ENCODE measurements at regions not wholly inside any gene's neighbourhood (a gene's known extent, or its start where the extent isn't known, plus 50 kb on each side); places are given as distances from the start of the nearest gene placed in this dataset.
A peak's percentile ranks its signal among the peaks of the same experiment; 100 is the strongest.
"Not testable (repeated sequence)": the region's sequence is repeated elsewhere in the genome, so short reads cannot be mapped to it uniquely, and the experiment has no call there.

DNA sequence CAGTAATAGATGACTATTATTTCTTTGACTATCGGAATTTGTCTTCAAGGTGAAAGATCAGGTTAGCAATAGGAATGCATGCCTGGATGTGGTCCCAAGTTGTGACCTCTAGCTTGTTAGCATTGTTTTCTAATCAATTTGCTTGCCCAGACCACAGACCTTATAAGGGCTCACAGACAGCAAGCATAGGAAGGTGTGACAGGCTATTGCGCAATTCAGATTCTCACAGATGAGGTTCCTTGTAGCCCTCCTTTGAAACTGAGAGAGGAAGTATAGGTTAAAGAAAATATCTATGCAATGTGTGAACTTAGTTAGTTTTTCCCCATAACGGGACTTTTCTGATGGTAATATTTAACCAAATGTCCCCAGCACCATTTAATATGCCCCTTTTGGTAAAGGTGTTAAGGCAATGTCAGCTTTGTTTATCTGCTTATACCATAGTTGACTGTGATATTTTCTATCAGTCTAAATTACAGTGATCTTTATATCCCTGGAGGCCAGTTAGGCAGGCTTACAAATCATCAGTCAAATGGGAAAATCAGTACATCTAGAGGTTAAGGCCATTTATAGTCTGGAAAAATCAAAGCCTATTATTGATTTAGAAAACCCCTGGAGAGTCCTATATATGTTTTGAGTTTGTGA is 168.1 kb upstream of the MBNL1 start:
- DNase-seq (no peak), ATAC-seq (peak; percentile 55)

DNA sequence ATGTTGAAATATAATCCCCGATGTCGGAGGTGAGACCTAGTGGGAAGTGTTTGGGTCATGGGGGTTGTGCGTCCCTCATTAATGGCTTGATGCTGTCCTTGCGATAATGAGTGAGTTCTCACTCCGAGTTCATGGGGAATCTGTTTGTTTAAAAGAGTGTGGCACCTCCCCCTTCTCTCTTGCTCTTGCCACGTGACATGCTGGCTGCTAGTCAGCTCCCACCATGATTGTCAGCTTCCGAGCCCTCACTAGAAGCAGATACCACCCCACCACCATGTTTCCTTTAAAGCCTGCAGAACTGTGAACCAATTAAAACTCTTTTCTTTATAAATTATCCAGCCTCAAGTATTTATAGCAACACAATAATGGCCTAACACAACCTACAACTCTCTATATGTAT is 166.3 kb upstream of the MBNL1 start:
- ATAC-seq: no peak
- no peak for DNase-seq

DNA sequence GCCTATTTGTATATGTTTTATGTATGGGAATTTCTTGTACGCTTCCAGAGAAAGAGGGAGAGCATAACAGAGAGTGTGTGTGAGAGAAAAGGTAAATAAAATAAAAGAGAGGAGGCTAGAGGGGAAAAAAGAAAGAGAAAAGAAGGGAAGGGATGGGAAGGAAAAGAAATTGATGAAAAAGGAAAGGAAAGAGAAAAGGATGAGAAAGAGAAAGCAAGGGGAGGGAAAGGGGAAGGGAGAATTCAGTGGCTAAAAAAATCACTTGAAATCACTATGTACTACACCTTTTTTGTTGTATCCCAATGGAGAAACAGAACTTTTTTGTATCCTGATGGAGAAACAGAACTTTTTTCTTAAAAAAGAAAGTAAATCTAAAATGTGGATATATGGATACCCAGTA is 165.5 kb upstream of the MBNL1 start:
- ATAC-seq (no peak), DNase-seq (no peak)

DNA sequence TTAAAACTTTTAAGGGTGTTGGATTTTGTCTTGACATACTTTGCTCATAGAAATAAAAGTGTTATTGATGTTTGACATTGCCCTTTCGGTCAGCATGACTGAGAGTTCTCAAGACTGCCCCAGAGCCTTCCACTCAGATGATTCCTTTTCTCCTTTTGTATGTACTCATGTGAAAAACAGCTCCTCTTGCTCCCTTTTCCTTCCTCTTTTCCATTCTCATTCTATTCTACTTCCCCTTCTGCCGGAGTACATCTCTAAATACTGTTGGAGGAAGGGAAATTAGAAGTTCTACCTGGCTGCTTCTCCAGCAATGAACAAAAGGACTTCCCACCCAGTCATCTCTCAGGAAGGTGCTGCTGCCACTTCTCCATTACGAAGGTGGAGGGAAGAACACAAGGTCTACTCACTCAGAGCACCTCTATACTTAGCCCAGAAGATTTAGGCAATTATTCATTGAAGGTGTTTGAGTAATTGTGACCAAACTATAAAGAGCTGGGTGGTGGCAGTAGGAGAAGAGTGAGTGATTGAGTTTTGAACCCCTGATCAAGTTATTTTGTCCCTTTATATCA is 163.8 kb upstream of the MBNL1 start:
- DNase-seq (no peak), ATAC-seq (no peak)

DNA sequence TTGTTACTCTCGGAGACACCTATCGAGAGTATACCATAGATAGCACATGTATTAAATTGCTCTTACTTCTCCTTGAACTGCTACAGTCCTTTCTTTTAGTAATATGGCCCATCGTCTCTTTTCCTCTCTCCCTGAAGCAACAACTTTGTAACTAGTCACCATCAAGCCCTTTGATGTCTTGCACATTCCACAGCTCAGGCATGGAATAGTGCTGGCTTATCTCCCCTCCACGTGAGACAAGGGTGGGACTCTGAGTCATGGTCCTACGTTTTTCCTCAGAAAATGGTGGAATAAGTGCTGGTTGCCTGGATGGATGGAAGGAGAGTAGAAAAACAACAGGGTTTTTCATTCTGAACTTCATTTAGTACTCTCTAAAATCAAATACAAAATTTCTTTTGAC is 163.3 kb upstream of the MBNL1 start:
- ATAC-seq (no peak), DNase-seq (no peak)

DNA sequence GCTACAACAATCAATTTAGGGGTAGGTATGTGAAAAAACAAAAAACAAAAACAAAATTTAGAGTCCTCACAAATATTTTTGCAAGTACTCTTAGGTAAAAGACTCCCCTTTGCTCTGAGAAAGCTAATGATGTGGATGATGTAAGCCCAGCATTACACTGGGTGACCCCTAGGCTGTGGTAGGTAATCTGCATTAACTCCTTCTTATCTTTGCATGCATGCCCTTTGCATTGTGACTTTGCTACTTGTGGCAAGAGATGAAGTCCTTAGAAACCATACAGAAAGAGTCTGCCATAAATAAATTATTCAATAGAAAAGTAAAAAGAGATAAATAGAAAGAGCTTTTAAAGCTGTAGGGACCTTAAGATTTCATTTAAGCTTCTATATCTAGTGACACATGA is 159.7 kb upstream of the MBNL1 start:
- no peak for ATAC-seq
- no peak for DNase-seq

DNA sequence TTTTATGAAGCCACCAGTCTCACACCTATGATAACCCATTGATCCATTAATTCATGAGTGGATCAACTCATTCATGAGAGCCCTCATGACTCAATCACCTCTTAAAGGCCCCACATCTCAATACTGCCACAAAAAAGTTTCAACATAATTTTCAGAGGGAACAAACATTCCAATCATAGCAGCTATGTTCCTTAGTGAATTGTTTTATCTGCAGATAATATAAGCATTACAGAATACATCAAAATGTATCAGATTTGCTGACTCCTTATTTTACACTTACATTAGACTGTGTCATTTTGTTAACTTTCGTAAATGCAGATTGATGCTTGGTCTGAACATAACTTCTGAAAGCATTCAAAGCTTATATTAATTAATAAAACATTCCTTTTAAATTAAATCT is 155.3 kb upstream of the MBNL1 start:
- DNase-seq: no peak
- no peak for ATAC-seq

DNA sequence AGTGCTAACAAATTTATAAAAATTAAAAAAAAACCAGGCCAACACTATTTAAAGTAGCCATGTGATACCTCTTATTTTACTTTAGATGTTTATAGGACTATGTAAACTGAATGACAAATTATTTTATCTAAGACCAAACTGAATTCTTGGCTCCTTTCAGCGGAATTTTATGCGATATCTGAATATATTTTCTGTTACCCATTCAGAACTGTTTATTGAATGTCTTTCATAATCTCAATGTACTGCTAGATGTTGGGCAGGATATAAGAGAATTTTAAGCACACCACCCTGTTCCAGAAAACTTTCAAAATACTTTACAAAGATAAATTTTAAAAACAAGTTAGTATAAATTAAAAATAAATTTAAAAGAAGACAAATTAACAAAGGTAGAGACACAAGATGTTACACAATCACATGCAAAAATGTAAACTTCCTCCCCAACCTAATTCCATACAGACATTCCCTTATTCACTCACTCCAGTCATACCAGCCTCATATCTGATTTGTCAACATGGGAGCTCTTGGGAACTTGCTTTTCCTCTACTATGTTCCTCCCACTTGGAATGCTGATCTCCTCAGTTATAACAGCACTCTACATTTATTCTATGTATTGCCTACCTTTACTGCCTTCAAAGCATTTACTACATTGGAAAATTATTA is 154.6 kb upstream of the MBNL1 start:
- DNase-seq (no peak), ATAC-seq (no peak)

DNA sequence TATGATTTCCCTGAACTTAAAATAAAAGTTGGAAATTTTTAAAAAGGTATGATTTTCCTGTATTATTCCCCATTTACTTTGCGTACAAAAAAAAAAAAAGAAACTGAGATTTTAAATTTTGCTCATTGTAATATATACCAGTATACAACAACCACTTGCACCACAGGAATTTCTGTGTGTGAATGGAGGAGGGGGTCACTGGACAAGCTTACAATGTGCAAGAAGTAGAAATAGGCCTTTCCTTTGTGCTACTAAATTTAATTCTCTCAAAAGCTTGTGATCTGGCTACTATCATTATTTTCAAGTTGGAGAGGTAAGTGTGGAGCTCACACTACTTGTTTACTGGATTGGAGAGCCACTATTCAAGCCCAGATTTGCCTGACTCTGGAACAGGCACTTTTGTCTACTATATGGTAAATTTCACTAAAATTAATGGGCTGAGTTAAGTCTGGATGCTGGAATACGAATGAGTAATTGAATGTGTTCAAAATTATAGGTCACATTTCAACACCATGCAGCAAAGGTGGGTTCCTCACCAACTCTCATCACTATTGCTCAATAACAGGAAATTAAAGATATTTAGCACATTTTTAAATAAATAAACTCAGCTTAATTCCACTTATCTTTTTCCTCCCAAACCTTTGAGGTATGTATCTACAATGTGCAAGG is 148.0 kb upstream of the MBNL1 start:
- DNase-seq (no peak), ATAC-seq (no peak)

DNA sequence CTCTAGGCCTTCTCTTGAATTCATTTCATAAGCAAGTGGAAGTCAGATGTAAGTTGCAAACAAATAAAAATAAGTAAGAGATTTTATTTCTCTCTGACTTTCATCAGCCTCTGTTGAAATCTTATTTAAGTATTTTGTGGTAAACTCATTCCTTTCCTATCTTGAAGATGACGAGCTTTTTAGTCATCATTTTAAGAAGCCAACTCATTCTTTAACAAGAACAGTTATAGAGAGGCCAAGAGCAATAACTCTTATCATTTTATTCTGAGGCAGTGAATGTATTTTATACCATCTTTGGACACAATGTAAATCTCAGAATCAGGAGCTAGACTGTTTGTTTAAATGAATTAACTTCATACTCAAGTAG is 147.5 kb upstream of the MBNL1 start:
- DNase-seq (no peak), ATAC-seq (no peak)

DNA sequence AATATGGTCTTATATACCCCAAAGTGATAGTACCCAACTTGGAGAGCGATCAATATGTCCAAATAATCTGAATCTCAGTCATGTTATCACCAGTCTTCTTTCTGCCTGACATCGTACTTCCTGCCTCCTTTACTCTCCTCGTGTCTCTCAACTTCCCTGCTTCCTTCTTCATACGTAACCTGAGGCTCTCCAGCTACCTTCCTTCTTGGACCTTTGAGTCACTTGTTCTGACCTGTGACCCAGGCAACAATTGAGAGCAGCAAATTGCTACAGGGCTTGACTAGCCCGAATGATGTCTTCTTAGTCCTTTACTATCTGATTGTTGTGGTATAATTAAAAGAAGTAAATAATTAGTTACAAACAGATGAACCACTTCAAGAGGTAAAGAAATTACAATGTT is 145.9 kb upstream of the MBNL1 start:
- ATAC-seq (no peak), DNase-seq (no peak)

DNA sequence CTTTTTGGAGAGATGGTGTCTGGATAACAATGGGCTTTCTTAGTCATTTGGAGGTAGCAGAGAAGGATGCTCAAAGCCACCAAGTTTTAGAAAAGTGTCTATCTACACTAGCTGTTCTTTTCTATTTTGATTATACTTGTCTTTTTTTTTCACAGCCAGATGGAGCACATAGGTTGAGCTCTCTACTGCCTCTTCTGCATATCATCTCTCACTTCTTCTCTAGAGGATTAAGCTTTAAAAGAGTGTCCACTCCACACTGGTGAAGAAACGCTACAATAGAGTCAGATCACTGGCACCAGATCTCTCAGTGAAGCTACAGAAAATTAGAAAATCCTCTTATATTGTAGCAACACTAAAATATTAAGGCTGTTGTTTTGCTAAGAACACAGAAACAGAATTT is 145.3 kb upstream of the MBNL1 start:
- ATAC-seq (no peak), DNase-seq (no peak)

DNA sequence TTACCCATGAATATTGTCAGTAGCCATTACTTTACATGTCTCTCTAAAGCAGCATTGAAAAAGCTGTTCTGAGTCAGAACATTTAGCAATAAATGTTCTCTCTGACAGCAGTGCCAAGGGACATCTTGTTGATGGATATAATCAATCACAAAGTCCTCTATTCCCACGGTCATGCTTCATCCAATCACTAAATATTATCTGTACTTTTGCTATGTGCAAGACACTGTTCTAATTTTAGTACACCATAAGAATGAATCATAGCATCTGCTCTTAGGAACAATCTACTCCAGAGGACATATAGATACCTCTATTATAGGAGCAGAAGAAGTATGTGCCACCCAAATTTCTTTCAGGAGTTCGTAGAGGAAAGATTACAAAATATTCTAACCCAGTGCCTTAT is 142.5 kb upstream of the MBNL1 start:
- ATAC-seq (peak; percentile 51), DNase-seq (no peak)

DNA sequence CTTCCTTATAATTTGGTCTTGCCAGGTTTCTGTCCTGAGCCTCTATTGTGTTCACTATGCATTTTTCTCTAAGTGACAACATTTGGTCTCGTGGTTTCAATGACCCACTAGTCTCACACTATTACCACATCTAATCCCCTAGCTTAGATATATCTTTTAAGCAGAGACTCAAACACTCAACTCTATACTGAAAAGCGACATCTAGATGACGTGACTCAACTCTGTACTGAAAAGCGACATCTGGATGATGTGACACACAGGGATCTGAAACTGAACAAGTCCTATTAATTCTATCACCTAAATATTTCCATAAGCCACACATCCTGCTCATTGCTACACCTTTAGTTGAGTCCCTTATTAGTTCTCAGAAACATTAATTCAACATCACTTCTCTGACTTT is 141.7 kb upstream of the MBNL1 start:
- DNase-seq (no peak), ATAC-seq (peak; percentile 98)

DNA sequence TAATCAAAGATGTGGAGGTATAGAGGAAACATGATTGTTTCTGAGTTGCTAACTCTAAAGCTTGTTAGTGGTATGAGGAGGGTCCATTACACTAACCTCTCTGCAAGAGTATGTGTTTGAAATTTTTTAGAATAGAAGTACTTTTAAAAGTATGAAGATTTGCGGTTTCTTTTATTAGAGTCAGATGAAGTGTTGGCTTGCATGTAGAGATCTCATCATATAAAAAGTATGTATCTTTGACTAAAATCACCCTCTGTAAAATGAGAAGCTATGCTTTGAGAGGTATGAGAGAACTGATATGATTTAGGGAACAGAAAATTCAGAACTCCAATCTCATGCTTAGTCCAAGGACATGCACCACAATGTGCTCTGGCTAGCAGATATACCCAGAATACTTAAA is 140.4 kb upstream of the MBNL1 start:
- ATAC-seq: no peak
- DNase-seq: no peak

DNA sequence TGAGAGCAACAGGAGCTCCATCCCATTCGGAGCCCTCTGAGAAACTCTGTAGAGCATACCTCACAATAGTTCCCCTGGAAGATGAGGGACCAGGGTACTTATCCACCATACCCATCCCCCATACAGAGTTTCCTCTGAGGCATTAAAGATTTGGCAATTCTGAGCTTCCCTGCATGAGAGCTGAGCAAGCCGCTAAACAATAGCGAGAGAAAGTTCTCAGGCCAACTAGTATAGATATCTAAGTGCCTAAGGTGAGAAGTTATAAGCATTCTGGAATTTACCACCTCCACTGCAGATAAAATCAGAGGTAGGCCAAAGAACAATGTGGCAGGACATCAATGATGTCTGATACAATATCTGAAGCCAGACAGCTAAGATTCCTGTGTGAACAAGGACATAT is 129.1 kb upstream of the MBNL1 start:
- ATAC-seq (no peak), DNase-seq (no peak)

DNA sequence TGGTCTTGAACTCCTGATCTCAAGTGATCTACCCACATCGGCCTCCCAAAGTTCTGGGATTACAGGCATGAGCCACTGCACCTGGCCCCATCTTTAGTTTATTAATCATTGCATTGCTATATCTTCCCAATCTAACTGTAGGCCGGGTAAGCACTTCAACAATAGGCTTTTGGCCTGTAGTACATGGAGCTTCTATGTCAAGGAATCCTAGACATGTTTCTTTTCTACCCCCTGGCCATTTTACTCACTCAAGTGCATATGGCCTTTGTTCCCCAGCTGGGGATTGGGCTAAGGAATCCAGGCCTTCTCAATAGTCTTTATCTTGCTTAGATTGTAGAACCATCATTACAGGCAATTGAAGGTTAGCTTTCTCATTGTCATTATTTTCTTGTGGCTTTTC is 122.3 kb upstream of the MBNL1 start:
- no peak for ATAC-seq
- DNase-seq: no peak

DNA sequence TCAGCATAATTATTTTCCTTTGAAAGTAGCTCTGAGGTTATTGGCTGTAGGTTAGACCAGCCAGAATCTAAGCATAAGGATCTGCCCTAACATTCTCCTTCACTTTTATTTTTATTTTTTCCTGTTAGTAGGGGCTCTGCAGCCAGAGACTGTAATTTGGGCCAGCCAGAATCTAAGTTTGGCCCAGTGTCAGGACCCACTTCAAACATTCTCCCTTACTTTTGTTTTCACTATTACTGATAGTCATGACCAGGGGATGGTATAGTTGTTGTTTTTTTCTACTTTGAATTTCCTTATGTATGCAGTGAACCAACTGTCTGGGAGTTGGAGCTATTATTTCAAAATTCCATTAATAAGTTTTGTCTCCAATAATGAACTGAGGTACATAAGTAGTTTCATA is 121.0 kb upstream of the MBNL1 start:
- ATAC-seq (no peak), DNase-seq (no peak)

DNA sequence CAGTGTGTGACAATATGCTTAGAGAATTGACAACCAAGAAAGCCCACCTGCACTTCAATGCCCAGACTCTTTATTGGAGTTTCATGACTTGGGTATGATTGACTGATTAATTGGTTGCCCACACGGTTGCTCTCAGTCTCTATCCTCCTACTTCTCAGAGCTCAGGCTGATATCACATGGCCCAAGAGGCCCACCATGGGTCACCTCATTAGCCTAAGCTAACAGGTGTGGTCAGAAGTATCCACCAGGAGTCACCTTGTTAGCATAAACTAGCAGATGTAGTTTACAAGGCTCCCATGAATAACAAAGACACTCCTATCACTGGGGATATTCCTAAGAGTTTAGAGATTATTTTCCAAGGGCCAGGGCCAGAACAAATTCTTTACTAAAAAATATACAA is 120.2 kb upstream of the MBNL1 start:
- DNase-seq: no peak
- ATAC-seq: no peak

DNA sequence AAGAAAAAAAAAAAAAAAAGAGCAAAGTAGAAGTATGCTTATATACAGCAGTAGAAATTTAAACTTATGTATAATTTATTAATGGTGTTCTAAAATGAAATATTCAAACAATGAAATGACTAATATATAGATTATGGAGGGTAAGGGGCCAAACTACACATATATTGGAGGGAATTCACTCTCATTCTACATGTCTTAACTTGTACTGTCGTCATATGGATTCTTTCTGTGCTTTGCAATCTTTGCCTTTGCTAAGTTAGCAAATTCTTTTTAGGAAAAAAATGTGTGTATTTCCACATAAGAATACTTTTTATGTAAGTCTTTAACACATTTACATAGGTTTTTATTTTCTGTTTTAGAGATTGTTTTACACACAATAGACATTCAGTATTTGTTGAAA is 118.9 kb upstream of the MBNL1 start:
- no peak for DNase-seq
- no peak for ATAC-seq

DNA sequence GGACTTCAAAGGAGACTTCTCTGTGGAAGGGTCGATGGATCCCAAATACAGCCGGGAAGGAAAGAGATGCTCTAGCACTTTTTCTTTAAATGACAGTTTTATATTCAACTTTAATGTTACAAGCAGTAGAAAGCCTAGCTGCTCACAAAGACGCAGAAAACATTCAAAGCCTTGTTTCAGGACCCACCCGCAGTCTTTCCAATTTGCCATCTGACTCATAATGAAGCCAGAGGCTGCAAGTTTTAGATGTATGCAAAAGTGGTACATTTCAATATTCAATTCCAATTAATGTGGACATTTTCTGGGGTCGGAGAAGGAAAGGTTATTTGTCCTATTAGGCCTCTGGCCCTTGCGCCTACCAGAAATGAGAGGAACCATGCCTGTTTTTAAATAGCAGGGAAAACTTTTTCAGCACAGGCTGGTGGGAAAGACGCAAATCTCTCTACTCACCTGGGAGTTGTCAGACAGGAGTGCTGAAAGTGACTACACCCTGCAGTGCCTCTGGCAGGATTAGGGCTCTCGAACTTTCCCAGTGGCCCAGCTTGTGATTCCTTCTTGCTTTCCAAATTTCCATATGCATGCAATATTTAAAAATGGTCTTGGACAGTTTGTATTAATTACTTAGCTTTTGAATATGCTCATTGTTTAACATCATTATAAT is 117.4 kb upstream of the MBNL1 start:
- DNase-seq: no peak

DNA sequence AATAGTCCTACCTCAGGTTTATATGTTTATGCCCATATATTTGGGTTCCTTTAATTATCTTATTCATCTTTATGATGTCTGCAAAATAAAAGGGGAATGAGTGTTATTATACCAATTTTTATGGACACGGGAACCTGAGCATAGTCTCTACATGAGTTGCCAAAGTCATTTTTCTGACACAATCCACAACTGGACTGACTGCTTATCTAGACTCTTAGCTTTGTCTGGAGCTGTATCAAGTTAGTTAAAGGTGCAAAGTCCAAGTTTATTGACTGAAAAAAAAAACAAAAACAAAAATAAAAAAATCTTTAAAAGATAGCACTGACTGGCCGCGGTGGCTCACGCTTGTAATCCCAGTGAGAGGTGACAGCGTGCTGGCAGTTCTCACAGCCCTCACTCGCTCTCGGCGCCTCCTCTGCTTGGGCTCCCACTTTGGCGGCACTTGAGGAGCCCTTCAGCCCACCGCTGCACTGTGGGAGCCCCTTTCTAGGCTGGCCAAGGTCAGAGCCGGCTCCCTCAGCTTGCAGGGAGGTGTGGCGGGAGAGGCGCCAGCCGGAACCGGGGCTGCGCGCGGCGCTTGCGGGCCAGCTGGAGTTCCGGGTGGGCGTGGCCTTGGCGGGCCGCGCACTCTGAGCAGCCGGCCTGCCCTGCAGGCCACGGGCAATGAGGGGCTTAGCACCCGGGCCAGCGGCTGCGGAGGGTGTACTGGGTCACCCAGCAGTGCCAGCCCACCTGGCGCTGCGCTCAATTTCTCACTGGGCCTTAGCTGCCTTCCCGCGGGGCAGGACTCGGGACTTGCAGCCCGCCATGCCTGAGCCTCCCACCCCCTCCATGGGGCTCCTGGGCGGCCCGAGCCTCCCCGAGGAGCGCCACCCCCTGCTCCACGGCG is 116.6 kb upstream of the MBNL1 start:
- DNase-seq, ATAC-seq: not testable (repeated sequence)

More for the DNA sequence above, 117.4 kb upstream of the MBNL1 start:
- no peak for ATAC-seq

Data from stimulated activated naive CD8-positive, alpha-beta T cell treated with anti-CD3 and anti-CD28 coated beads, Interleukin-15, Interleukin-2, amounts not matched to agents 100 U/mL and 50 U/mL, for 24 hours (primary cell).